ENCODE measurements at regions not wholly inside any gene's neighbourhood (a gene's known extent, or its start where the extent isn't known, plus 50 kb on each side); places are given as distances from the start of the nearest gene placed in this dataset.
A peak's percentile ranks its signal among the peaks of the same experiment; 100 is the strongest.
"Not testable (repeated sequence)": the region's sequence is repeated elsewhere in the genome, so short reads cannot be mapped to it uniquely, and the experiment has no call there.

GRCh38 chrX:140123446-140123845 lies 158.1 kb upstream of the CXorf66 start:
- H3K9me3 ChIP-seq (ENCODE audit: control insufficient read depth, insufficient read depth, low read depth, low read length), result no peaks in the 10 kb centered on the region; the same call in none of the 2 replicates
- H3K27ac ChIP-seq (ENCODE audit: extremely low read depth, low read depth, low read length), result no peak overlapping the region
- no peaks in the 10 kb centered on the region for H3K4me1 ChIP-seq (ENCODE audit: control insufficient read depth, insufficient read depth, low read length)
- H3K36me3 ChIP-seq (ENCODE audit: control insufficient read depth in 2 of 2, insufficient read depth in 1 of 2, low read length in 2 of 2), result no peaks in the 10 kb centered on the region
- H3K4me3 ChIP-seq (ENCODE audit: low read depth, low read length), result no peak overlapping the region
- peak; percentile 27; the same call in 1 of the 2 replicates for TF ChIP-seq ZNF654 (tag by site-specific recombination; IDR thresholded peaks at IDR 0.05; ENCODE audit: low read depth)
- TF ChIP-seq ZNF2 (tag by site-specific recombination; IDR thresholded peaks at IDR 0.05), result peak; percentile 81
- TF ChIP-seq ZNF16 (tag by site-specific recombination; IDR thresholded peaks at IDR 0.05; ENCODE audit: low read depth), result no peak
- TF ChIP-seq CTCF (tag by site-specific recombination; IDR thresholded peaks at IDR 0.05), result 0 out of 2 replicates have a peak, but pooled peaks have one; percentile 11
- POLR2A ChIA-PET, result no interaction called here
- CTCF ChIA-PET, result interaction anchor here (0.5 to 2.2 kb wide), 11 partner anchors 9 to 613 kb away, joined by 3 to 12 read pairs (median 3); no protein-coding TSS in a partner anchor

- H3K4me3 ChIP-seq (ENCODE audit: low read depth, low read length); POLR2A ChIA-PET; H3K4me1 ChIP-seq (ENCODE audit: control insufficient read depth, insufficient read depth, low read length); H3K27ac ChIP-seq (ENCODE audit: extremely low read depth, low read depth, low read length); H3K9me3 ChIP-seq (ENCODE audit: control insufficient read depth, insufficient read depth, low read depth, low read length); H3K36me3 ChIP-seq (ENCODE audit: control insufficient read depth in 2 of 2, insufficient read depth in 1 of 2, low read length in 2 of 2): not testable (repeated sequence)
- peak; percentile 91 for TF ChIP-seq ZNF146 (tag by site-specific recombination; IDR thresholded peaks at IDR 0.05)
- CTCF ChIA-PET, result interaction anchor here (2.1 kb wide), 1 partner anchor 10 kb away, joined by 6 read pairs; no protein-coding TSS in a partner anchor
Measured at GRCh38 chrX:140114059-140114458, 148.7 kb upstream of the CXorf66 start.

GRCh38 chrX:140110081-140110650 lies 144.8 kb upstream of the CXorf66 start:
- no peak overlapping the region for H3K27ac ChIP-seq (ENCODE audit: extremely low read depth, low read depth, low read length)
- H3K9me3 ChIP-seq (ENCODE audit: control insufficient read depth, insufficient read depth, low read depth, low read length), result no peaks in the 10 kb centered on the region
- no peaks in the 10 kb centered on the region for H3K36me3 ChIP-seq (ENCODE audit: control insufficient read depth in 2 of 2, insufficient read depth in 1 of 2, low read length in 2 of 2)
- TF ChIP-seq HOXC10 (CRISPR knock-in tag; IDR thresholded peaks at IDR 0.05) (no peak), ZNF76 (tag by site-specific recombination; IDR thresholded peaks at IDR 0.05; ENCODE audit: borderline replicate concordance, low read depth) (no peak), ZNF513 (tag by site-specific recombination; IDR thresholded peaks at IDR 0.05) (no peak), ZBTB26 (tag by site-specific recombination; optimal IDR thresholded peaks at IDR 0.05) (no peak), HIC1 (tag by site-specific recombination; IDR thresholded peaks at IDR 0.05) (no peak), ZNF18 (tag by site-specific recombination; IDR thresholded peaks at IDR 0.05) (no peak), ZBTB6 (tag by site-specific recombination; IDR thresholded peaks at IDR 0.05) (no peak), REST (tag by site-specific recombination; IDR thresholded peaks at IDR 0.05) (no peak), BCL11A (tag by site-specific recombination; IDR thresholded peaks at IDR 0.05; ENCODE audit: low read depth) (no peak)
- CTCF ChIA-PET, result interaction anchor here (0.7 to 1.1 kb wide), 2 partner anchors 38 to 53 kb away, joined by 4 read pairs; no protein-coding TSS in a partner anchor
- no peaks in the 10 kb centered on the region for H3K4me1 ChIP-seq (ENCODE audit: control insufficient read depth, insufficient read depth, low read length)
- POLR2A ChIA-PET, result no interaction called here
- no peak overlapping the region for H3K4me3 ChIP-seq (ENCODE audit: low read depth, low read length)

Measured in HEK293 (cell line).